Testis (tissue), 2 donors: ENCODE measurements at regions not wholly inside any gene's neighbourhood (a gene's known extent, or its start where the extent isn't known, plus 50 kb on each side); places are given as distances from the start of the nearest gene placed in this dataset.

Experiments
- POLR2A ChIP-seq: fragments of 450-650 bp; IDR thresholded peaks from one replicate; pipeline ENCODE4 v1.6.1; 2017; ENCODE audit warnings: antibody characterized with exemption, mild to moderate bottlenecking, moderate library complexity
- TF ChIP-seq, protein P1 (sequence below), 3 experiments: fragments of 450-650 bp in 2 of 3; fragments of 200-600 bp in 1 of 3; sonication (generic) in 1 of 3; IDR thresholded peaks; one replicate each; pipeline ENCODE4 v1.5.1; 2016 to 2019; ENCODE audit warnings: antibody characterized with exemption in 3 of 3, mild to moderate bottlenecking in 2 of 3, moderate library complexity in 1 of 3

DNA sequence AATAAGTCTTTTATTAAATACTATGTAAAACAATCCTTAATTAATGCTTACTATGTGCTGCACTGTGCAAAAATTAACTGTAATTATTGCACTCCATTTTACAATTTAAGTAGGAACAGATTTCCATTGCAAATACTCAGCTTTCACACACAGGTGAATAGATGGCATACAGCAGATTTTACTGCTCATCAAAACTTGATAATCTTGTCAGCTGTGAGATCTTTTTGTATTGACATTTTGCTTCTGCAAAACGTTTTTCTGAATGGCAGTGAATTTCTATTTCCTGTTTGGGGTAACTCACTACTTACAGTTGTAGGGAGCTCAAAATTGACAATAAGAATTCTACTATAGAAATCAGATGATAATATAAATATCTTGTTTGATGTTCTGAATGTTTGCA lies 220.0 kb upstream of the MAGI2 start:
- TF ChIP-seq, protein P1, sequence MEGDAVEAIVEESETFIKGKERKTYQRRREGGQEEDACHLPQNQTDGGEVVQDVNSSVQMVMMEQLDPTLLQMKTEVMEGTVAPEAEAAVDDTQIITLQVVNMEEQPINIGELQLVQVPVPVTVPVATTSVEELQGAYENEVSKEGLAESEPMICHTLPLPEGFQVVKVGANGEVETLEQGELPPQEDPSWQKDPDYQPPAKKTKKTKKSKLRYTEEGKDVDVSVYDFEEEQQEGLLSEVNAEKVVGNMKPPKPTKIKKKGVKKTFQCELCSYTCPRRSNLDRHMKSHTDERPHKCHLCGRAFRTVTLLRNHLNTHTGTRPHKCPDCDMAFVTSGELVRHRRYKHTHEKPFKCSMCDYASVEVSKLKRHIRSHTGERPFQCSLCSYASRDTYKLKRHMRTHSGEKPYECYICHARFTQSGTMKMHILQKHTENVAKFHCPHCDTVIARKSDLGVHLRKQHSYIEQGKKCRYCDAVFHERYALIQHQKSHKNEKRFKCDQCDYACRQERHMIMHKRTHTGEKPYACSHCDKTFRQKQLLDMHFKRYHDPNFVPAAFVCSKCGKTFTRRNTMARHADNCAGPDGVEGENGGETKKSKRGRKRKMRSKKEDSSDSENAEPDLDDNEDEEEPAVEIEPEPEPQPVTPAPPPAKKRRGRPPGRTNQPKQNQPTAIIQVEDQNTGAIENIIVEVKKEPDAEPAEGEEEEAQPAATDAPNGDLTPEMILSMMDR (IDR thresholded peaks at IDR 0.05): no peak
- no peak for TF ChIP-seq POLR2A
